Osteocyte (in vitro differentiated cells): ENCODE measurements at regions not wholly inside any gene's neighbourhood (a gene's known extent, or its start where the extent isn't known, plus 50 kb on each side); places are given as distances from the start of the nearest gene placed in this dataset.

ENCODE experiments used
- DNase-seq: peaks from one replicate; pipeline ENCODE4 v3.0.0; 2021; ENCODE audit warnings: mixed read lengths; ENCODE audit not compliant: unreplicated experiment; ENCODE audit errors: extremely low spot score
- H3K27ac Mint-ChIP-seq: one replicate; pipeline ENCODE4 v1.8.0; 2021; ENCODE audit warnings: mild to moderate bottlenecking, mixed read lengths; ENCODE audit not compliant: unreplicated experiment
- H3K27me3 Mint-ChIP-seq: one replicate; pipeline ENCODE4 v1.8.0; 2021; ENCODE audit warnings: mixed read lengths; ENCODE audit not compliant: unreplicated experiment
- H3K36me3 Mint-ChIP-seq: one replicate; pipeline ENCODE4 v1.8.0; 2021; ENCODE audit warnings: mixed read lengths; ENCODE audit not compliant: unreplicated experiment
- H3K4me1 Mint-ChIP-seq: one replicate; pipeline ENCODE4 v1.8.0; 2021; ENCODE audit warnings: mixed read lengths; ENCODE audit not compliant: unreplicated experiment
- H3K4me3 Mint-ChIP-seq: one replicate; pipeline ENCODE4 v1.8.0; 2021; ENCODE audit warnings: mild to moderate bottlenecking, moderate library complexity, mixed read lengths; ENCODE audit not compliant: unreplicated experiment
- H3K9me3 Mint-ChIP-seq: one replicate; pipeline ENCODE4 v1.8.0; 2021; ENCODE audit warnings: mixed read lengths; ENCODE audit not compliant: unreplicated experiment
- CTCF ChIP-seq: fragments of 200-600 bp; sonication (generic); IDR thresholded peaks from 2 replicates; pipeline ENCODE4 v1.5.0; 2021; ENCODE audit warnings: antibody characterized with exemption, mild to moderate bottlenecking, moderate library complexity

DNA sequence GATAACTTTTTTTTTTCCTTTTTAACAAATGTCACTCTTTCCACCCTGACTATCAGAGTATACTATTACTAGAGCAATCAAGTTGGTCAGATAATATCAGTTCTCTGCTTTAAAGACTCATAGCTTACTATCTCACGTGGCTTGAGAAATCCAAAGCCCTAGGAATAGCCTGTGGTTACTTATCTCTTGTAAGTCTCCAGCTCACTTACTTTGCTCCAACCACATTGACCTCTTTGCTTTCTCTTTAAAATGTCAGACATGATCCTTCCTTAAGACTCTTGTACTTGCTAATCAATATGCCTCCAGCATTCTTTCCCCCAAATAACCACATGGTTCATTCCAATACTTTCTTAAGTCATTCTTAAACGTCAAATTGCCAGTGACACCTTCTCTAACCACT, 1292.2 kb downstream of the REEP3 start:
- Mint-ChIP-seq H3K36me3 (no peaks in the 10 kb centered on the region), H3K27ac (no peak overlapping the region), H3K27me3 (no peaks in the 10 kb centered on the region), H3K4me1 (no peaks in the 10 kb centered on the region), H3K4me3 (no peak overlapping the region), H3K9me3 (peaks cover 4% of the 10 kb centered on the region)
- no peak for DNase-seq
- no peak for TF ChIP-seq CTCF

GRCh38 chr10:64814201-64814600, 1293.0 kb downstream of the REEP3 start:
- Mint-ChIP-seq H3K9me3 (peaks cover 4% of the 10 kb centered on the region), H3K4me3 (no peak overlapping the region), H3K27ac (no peak overlapping the region), H3K4me1 (no peaks in the 10 kb centered on the region), H3K27me3 (no peaks in the 10 kb centered on the region), H3K36me3 (no peaks in the 10 kb centered on the region)
- no peak for TF ChIP-seq CTCF
- no peak for DNase-seq

- H3K4me3 Mint-ChIP-seq, result no peak overlapping the region
Observed at GRCh38 chr10:64829888-64830412, 1308.7 kb downstream of the REEP3 start.

DNA sequence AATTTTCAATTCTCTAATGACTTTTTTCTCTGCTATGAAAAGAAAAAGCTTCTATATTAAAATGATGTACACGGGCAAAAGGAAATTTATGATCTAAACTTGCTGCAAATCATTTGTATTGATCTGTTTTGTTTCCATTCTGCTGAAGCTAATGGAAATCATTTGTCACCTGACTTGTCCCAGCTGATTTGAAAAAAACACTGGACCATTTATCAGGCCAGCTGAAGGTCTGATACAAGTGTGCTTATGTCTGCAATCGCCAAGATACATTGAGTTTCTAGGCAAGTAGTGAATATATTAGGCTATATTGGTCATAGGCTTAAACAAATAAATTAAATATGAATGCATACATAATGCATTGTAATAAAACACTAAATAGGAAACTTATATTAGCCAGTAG, 1309.7 kb downstream of the REEP3 start:
- Mint-ChIP-seq H3K27ac (no peak overlapping the region), H3K4me1 (no peaks in the 10 kb centered on the region), H3K4me3 (no peak overlapping the region), H3K9me3 (no peaks in the 10 kb centered on the region), H3K27me3 (no peaks in the 10 kb centered on the region), H3K36me3 (no peaks in the 10 kb centered on the region)
- no peak for DNase-seq
- TF ChIP-seq CTCF, result no peak

More at GRCh38 chr10:64829888-64830412, 1308.7 kb downstream of the REEP3 start:
- H3K36me3 Mint-ChIP-seq, result no peaks in the 10 kb centered on the region
- no peak overlapping the region for H3K27ac Mint-ChIP-seq
- no peaks in the 10 kb centered on the region for H3K4me1 Mint-ChIP-seq
- no peaks in the 10 kb centered on the region for H3K9me3 Mint-ChIP-seq
- TF ChIP-seq CTCF, result no peak
- no peak for DNase-seq
- H3K27me3 Mint-ChIP-seq, result no peaks in the 10 kb centered on the region

DNA sequence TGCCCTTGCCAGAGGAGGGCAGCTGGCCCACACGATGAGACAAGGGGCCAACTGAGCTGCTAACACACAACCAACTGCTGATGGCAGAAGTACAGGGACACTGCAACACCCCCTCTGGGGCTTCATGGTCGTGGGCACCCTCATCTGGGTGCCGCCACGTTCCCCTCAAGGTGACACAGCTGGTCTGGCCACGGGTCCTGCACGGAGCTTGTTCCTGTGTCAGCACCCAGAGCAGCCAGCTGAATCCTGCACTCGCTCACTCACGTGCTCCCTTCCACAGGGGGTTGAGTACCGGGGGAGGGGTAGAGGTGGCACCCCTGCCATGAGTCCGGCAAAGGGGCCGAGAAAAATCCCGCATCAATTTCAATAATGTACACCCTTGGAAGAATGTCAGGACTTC, 1319.1 kb downstream of the REEP3 start:
- no peaks in the 10 kb centered on the region for H3K27me3 Mint-ChIP-seq
- DNase-seq, result no peak
- H3K4me3 Mint-ChIP-seq, result no peak overlapping the region
- H3K4me1 Mint-ChIP-seq, result no peaks in the 10 kb centered on the region
- no peak overlapping the region for H3K27ac Mint-ChIP-seq
- TF ChIP-seq CTCF, result no peak
- H3K9me3 Mint-ChIP-seq, result no peaks in the 10 kb centered on the region
- H3K36me3 Mint-ChIP-seq, result no peaks in the 10 kb centered on the region
